Progenitor cell of endocrine pancreas (in vitro differentiated cells): ENCODE measurements at regions not wholly inside any gene's neighbourhood (a gene's known extent, or its start where the extent isn't known, plus 50 kb on each side); places are given as distances from the start of the nearest gene placed in this dataset.

Source experiments
- DNase-seq: peaks from one replicate; pipeline ENCODE4 v3.0.0; 2021; ENCODE audit warnings: low spot score; ENCODE audit not compliant: unreplicated experiment
- H3K27ac Mint-ChIP-seq: 2 replicates; pipeline ENCODE4 v1.8.0; 2021; ENCODE audit warnings: mild to moderate bottlenecking, moderate library complexity, mixed read lengths
- H3K27me3 Mint-ChIP-seq: 2 replicates; pipeline ENCODE4 v1.8.0; 2021; ENCODE audit warnings: mixed read lengths
- H3K36me3 Mint-ChIP-seq: 2 replicates; pipeline ENCODE4 v1.8.0; 2022; ENCODE audit warnings: mixed read lengths; ENCODE audit not compliant: insufficient read depth
- H3K4me1 Mint-ChIP-seq: 2 replicates; pipeline ENCODE4 v1.8.0; 2021; ENCODE audit warnings: low read depth, mixed read lengths
- H3K4me3 Mint-ChIP-seq: 2 replicates; pipeline ENCODE4 v1.8.0; 2021; ENCODE audit warnings: low read depth, mild to moderate bottlenecking, moderate library complexity, mixed read lengths
- H3K9me3 Mint-ChIP-seq: 2 replicates; pipeline ENCODE4 v1.8.0; 2021; ENCODE audit warnings: low read depth, mixed read lengths
- CTCF ChIP-seq: fragments of 200-600 bp; sonication (generic); IDR thresholded peaks from one replicate; pipeline ENCODE4 v1.5.0; 2021; ENCODE audit warnings: antibody characterized with exemption, mild to moderate bottlenecking; ENCODE audit not compliant: unreplicated experiment

- H3K27ac Mint-ChIP-seq, result no peak overlapping the region
- H3K4me1 Mint-ChIP-seq, result peaks cover 10% of the 10 kb centered on the region
- H3K4me3 Mint-ChIP-seq, result no peak overlapping the region
- no peak for DNase-seq
- H3K36me3 Mint-ChIP-seq, result no peaks in the 10 kb centered on the region
- H3K9me3 Mint-ChIP-seq, result no peaks in the 10 kb centered on the region
- peaks cover 15% of the 10 kb centered on the region for H3K27me3 Mint-ChIP-seq
- TF ChIP-seq CTCF, result no peak
Measured at GRCh38 chr5:111857623-111858022, 100.6 kb upstream of the NREP start.

DNA sequence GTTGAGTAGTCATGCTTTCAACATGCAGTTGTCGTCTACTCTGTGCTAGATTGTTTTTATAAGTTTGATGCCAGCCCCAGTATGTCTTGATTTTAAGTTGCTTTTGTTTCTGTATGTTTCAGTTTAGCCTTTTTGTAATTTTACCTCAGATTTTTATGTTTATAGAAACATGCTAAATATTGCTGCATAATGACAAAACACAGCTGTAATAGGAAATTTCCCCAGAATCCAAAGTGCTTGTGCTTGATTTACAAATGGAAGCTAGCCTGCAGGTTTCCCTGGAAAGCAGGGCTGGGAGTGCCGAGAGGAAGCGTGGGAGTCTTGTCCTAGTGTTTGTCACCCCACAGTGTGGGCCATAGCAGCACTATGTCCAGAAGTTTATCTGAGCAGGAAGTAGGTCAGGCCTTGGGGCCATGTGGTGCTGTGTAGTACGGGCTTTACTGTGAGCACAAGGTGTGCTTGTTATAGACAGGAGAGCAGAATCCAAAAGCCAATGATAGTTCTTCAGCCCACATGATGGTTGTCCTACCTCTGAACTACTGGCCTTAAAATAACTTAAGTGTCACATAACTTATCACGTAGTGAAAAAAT, 100.0 kb upstream of the NREP start:
- Mint-ChIP-seq H3K27ac (no peak overlapping the region), H3K36me3 (no peaks in the 10 kb centered on the region), H3K4me1 (peaks cover 10% of the 10 kb centered on the region), H3K27me3 (peaks cover 15% of the 10 kb centered on the region), H3K4me3 (no peak overlapping the region), H3K9me3 (no peaks in the 10 kb centered on the region)
- no peak for DNase-seq
- no peak for TF ChIP-seq CTCF

- no peaks in the 10 kb centered on the region for H3K36me3 Mint-ChIP-seq
- TF ChIP-seq CTCF, result no peak
- no peak overlapping the region for H3K4me3 Mint-ChIP-seq
- H3K27ac Mint-ChIP-seq, result no peak overlapping the region
- peaks cover 15% of the 10 kb centered on the region for H3K27me3 Mint-ChIP-seq
- peaks cover 10% of the 10 kb centered on the region for H3K4me1 Mint-ChIP-seq
- no peaks in the 10 kb centered on the region for H3K9me3 Mint-ChIP-seq
- DNase-seq, result no peak
Measured at GRCh38 chr5:111855356-111855755, 98.4 kb upstream of the NREP start.

DNA sequence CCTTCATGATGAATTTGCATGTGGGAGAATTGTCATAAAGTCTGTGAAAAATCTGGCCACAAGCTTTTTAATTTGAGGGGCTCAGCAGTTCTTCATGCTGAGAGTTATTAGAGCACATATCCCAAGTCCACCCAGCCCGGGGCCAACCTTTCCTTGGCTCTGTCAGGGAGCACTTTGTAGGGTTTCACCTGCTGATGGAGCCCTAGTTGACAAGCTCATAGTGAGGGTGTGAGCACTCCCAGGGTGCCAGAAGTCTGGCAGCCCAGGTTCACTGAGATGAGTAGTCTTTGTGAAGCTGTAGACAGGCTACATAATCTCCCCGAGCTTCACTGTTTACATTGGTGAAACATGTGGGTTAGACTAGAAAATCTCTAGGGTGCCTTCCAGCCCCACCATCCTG, 97.2 kb upstream of the NREP start:
- no peak for TF ChIP-seq CTCF
- no peak for DNase-seq
- Mint-ChIP-seq H3K4me1 (peaks cover 10% of the 10 kb centered on the region), H3K36me3 (no peaks in the 10 kb centered on the region), H3K4me3 (no peak overlapping the region), H3K27me3 (peaks cover 11% of the 10 kb centered on the region), H3K9me3 (no peaks in the 10 kb centered on the region), H3K27ac (no peak overlapping the region)

DNA sequence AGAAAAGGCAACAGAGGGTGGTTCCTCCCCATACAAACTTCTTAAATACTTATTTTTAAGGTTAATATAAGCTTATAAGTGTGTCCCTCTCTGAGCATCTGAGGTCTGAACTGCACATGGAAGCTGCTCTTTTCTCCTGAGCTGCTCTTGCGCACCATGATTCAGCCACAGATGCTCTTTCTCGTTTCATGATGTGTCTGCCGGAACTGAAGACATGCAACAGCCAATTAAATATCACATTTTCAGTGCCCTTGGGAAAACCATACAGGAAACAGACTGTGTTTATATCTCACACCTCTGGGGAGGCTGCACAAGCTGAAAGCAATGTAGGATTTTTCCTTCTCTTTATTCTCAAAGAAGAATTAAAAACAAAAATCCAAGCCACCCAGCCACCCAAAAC, 96.8 kb upstream of the NREP start:
- Mint-ChIP-seq H3K36me3 (no peaks in the 10 kb centered on the region), H3K9me3 (no peaks in the 10 kb centered on the region), H3K4me1 (peaks cover 10% of the 10 kb centered on the region), H3K4me3 (no peak overlapping the region), H3K27me3 (peaks cover 13% of the 10 kb centered on the region), H3K27ac (no peak overlapping the region)
- no peak for TF ChIP-seq CTCF
- DNase-seq, result no peak
